M059J (cell line): ENCODE measurements at regions not wholly inside any gene's neighbourhood (a gene's known extent, or its start where the extent isn't known, plus 50 kb on each side); places are given as distances from the start of the nearest gene placed in this dataset.
"Not testable (repeated sequence)": the region's sequence is repeated elsewhere in the genome, so short reads cannot be mapped to it uniquely, and the experiment has no call there.

Experiments used
- DNase-seq: peaks from one replicate; pipeline ENCODE4 v3.0.0-alpha.2; 2012; ENCODE audit warnings: low read depth

- DNase-seq: no peak
Observed at GRCh38 chr1:212155219-212155618, 119.7 kb downstream of the DTL start.

GRCh38 chr1:212157252-212157651 lies 121.7 kb downstream of the DTL start:
- DNase-seq: no peak

- no peak for DNase-seq
Observed at GRCh38 chr1:212158912-212159796, 123.6 kb downstream of the DTL start.

- DNase-seq: peak; percentile 96
Observed at GRCh38 chr1:212161231-212161781, 123.9 kb upstream of the PPP2R5A start.

GRCh38 chr1:212162635-212163034 lies 122.6 kb upstream of the PPP2R5A start:
- peak; percentile 84 for DNase-seq

GRCh38 chr1:212164095-212164872 lies 120.9 kb upstream of the PPP2R5A start:
- no peak for DNase-seq

- no peak for DNase-seq
Observed at GRCh38 chr1:212166244-212166643, 119.0 kb upstream of the PPP2R5A start.

GRCh38 chr1:212166644-212167043 lies 118.6 kb upstream of the PPP2R5A start:
- no peak for DNase-seq

GRCh38 chr1:212167098-212167497 lies 118.1 kb upstream of the PPP2R5A start:
- no peak for DNase-seq

- no peak for DNase-seq
Observed at GRCh38 chr1:212173567-212173966, 111.6 kb upstream of the PPP2R5A start.

GRCh38 chr1:212174295-212174694 lies 110.9 kb upstream of the PPP2R5A start:
- not testable (repeated sequence) for DNase-seq

- no peak for DNase-seq
Observed at GRCh38 chr1:212177542-212177941, 107.7 kb upstream of the PPP2R5A start.

GRCh38 chr1:212178851-212179250 lies 106.4 kb upstream of the PPP2R5A start:
- no peak for DNase-seq

GRCh38 chr1:212179394-212180076 lies 105.7 kb upstream of the PPP2R5A start:
- DNase-seq: peak; percentile 90

- DNase-seq: no peak
Observed at GRCh38 chr1:212181015-212181882, 104.0 kb upstream of the PPP2R5A start.

- DNase-seq: no peak
Observed at GRCh38 chr1:212182171-212182570, 103.0 kb upstream of the PPP2R5A start.

- no peak for DNase-seq
Observed at GRCh38 chr1:212182579-212182978, 102.6 kb upstream of the PPP2R5A start.

- no peak for DNase-seq
Observed at GRCh38 chr1:212186427-212187207, 98.6 kb upstream of the PPP2R5A start.

- no peak for DNase-seq
Observed at GRCh38 chr1:212188599-212189351, 96.4 kb upstream of the PPP2R5A start.
